Esophagus (tissue), 2 donors: ENCODE measurements at regions not wholly inside any gene's neighbourhood (a gene's known extent, or its start where the extent isn't known, plus 50 kb on each side); places are given as distances from the start of the nearest gene placed in this dataset.

Source experiments
- H3K27ac ChIP-seq, 2 donors: one replicate each; pipeline ENCODE4 v1.5.1; 2013; ENCODE audit warnings: low read depth in 2 of 2, mild to moderate bottlenecking in 2 of 2, inconsistent platforms in 1 of 2, low read length in 1 of 2, moderate library complexity in 1 of 2
- H3K27me3 ChIP-seq, 2 donors: one replicate each; pipeline ENCODE4 v1.6.1; 2013; ENCODE audit warnings: low read length in 2 of 2, control low read depth in 1 of 2, mild to moderate bottlenecking in 1 of 2; ENCODE audit not compliant: insufficient read depth in 2 of 2, control insufficient read depth in 1 of 2
- H3K36me3 ChIP-seq, 2 donors: one replicate each; pipeline ENCODE4 v1.6.1; 2013; ENCODE audit warnings: low read length in 1 of 2; ENCODE audit not compliant: control insufficient read depth in 2 of 2, insufficient read depth in 2 of 2
- H3K4me1 ChIP-seq, 2 donors: one replicate each; pipeline ENCODE4 v1.6.1; 2013; ENCODE audit warnings: low read length in 1 of 2; ENCODE audit not compliant: control insufficient read depth in 2 of 2, insufficient read depth in 2 of 2
- H3K4me3 ChIP-seq, 2 donors: one replicate each; pipeline ENCODE4 v1.5.1; 2013; ENCODE audit warnings: low read length in 2 of 2, mild to moderate bottlenecking in 2 of 2, low read depth in 1 of 2, moderate library complexity in 1 of 2
- H3K9me3 ChIP-seq, 2 donors: one replicate each; pipeline ENCODE4 v1.6.1; 2013; ENCODE audit warnings: mild to moderate bottlenecking in 2 of 2, low read depth in 1 of 2, low read length in 1 of 2, moderate library complexity in 1 of 2; ENCODE audit not compliant: control insufficient read depth in 2 of 2, insufficient read depth in 1 of 2
- WGBS, 2 donors: extraction: QIAGEN DNeasy Blood & Tissue Kit; methylation state at CpG; one replicate each; pipeline ENCODE4 v1.1.7; 2013; 5-methylcytosine and 5-hydroxymethylcytosine counted together
- donor health status: healthy with polysubstance abuse.
- donor health status: Bipolar disorder and iron deficiency.

DNA sequence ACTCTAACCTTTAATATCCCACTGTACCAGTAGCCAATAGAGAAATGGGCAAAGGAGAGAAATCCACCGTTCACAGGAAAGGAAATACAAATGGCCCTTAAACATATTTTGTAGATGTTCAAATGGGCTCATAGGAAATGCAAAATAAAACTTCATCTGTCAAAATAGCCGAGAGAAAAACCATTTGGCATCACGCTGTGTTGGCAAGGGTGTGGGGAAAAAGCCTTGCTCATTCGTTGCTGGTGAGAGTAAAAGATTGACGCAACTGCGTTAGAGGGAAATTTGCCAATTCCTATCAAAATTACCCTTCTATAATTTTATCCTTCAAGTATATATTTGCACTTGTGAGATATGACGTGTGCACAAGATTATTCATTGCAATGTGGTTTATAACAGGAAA lies 131.9 kb downstream of the EIF4E start:
- H3K27ac ChIP-seq = no peak overlapping the region
- no peak overlapping the region for H3K4me3 ChIP-seq
- no peaks in the 10 kb centered on the region for H3K9me3 ChIP-seq
- H3K4me1 ChIP-seq = peaks cover 2 to 4% of the 10 kb centered on the region in 2 donors
- H3K27me3 ChIP-seq = no peaks in the 10 kb centered on the region
- H3K36me3 ChIP-seq = no peaks in the 10 kb centered on the region
- 75 to 76% methylated on average over 7 of the region's 7 CpGs for WGBS, 2 donors

DNA sequence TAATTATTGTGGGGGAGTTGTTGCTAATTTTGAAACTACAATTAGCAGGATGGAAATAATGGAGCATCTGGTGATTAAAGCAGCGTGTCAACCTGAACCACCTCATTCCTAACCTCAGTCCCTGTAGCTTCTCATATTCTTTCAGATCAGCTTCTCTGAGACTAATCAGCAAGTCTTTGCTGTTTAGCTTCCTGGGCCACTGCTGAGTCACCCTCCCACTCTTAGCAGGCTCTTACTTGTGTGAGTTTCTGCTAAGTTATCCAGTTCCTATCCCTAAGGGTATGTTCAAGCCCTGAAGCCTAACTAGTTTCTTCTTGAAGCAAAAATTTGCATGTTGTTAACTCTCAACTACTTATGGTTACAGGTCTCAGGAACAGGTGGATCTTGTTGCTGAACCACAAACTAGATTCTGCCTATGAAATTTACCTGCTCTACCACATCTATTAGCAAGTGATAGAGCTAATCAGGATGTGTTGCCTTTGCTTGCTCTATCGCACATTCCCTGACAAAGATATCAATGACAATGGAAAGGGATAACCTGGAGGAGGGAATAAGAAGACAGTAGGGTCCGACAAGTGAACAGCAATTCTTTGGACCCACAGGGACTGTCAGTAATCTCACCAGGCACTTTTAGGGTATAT lies 134.2 kb downstream of the EIF4E start:
- H3K4me1 ChIP-seq = peaks cover 2 to 4% of the 10 kb centered on the region in 2 donors
- no peak overlapping the region for H3K4me3 ChIP-seq
- WGBS, 2 donors = 66 to 68% methylated on average over 3 of the region's 3 CpGs
- H3K36me3 ChIP-seq = no peaks in the 10 kb centered on the region
- H3K27me3 ChIP-seq = no peaks in the 10 kb centered on the region
- peak overlapping the region; percentile 68 to 78 for H3K27ac ChIP-seq
- H3K9me3 ChIP-seq = no peaks in the 10 kb centered on the region

DNA sequence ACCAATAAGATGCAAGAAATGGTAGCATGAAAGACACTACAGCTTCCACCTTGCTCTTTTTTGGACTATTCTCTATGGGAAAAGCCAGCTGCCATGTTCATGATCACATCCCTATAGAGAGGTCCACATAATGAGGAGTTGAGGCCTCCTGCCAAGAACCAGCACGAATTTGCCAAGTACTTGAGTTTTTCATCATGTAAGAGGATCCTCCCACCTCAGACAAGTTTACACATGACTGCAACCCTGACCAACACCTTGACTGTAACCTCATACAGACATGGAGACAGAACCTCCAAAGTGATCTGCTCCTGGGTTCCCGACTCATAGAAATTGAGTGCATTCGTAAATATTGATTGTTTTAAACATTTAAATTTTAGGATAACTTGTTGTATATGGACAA lies 135.2 kb upstream of the TSPAN5 start:
- Histone ChIP-seq H3K27me3 (no peaks in the 10 kb centered on the region), H3K36me3 (no peaks in the 10 kb centered on the region), H3K27ac (peak overlapping the region in 1 of 2 donors; percentile 40), H3K4me3 (no peak overlapping the region), H3K4me1 (peaks cover 2 to 4% of the 10 kb centered on the region in 2 donors), H3K9me3 (no peaks in the 10 kb centered on the region)
- WGBS, 2 donors = 67 to 68% methylated on average over 3 of the region's 3 CpGs

DNA sequence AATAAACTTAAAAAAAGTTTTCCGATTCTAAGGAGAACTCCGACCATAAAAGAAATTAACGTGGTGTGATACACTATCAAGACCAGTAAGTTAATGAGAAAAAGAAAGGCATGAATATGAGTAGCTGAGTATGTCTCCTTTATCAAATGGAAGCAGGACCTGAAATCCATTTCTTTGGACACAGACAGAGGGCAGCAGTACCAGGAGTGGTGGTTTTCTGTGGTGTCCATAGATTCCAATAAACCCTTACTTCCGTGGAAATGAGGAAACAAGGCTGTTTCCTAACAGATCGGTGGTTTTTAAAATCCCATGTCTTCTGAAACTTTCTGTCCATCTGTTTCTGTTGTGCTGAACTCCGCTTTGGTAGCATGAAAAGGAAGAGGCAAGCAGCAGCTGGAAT lies 128.5 kb upstream of the TSPAN5 start:
- Histone ChIP-seq H3K27ac (no peak overlapping the region), H3K9me3 (no peaks in the 10 kb centered on the region), H3K36me3 (no peaks in the 10 kb centered on the region), H3K27me3 (no peaks in the 10 kb centered on the region), H3K4me3 (no peak overlapping the region), H3K4me1 (no peaks in the 10 kb centered on the region)
- 75 to 81% methylated on average over 6 of the region's 6 CpGs for WGBS, 2 donors

DNA sequence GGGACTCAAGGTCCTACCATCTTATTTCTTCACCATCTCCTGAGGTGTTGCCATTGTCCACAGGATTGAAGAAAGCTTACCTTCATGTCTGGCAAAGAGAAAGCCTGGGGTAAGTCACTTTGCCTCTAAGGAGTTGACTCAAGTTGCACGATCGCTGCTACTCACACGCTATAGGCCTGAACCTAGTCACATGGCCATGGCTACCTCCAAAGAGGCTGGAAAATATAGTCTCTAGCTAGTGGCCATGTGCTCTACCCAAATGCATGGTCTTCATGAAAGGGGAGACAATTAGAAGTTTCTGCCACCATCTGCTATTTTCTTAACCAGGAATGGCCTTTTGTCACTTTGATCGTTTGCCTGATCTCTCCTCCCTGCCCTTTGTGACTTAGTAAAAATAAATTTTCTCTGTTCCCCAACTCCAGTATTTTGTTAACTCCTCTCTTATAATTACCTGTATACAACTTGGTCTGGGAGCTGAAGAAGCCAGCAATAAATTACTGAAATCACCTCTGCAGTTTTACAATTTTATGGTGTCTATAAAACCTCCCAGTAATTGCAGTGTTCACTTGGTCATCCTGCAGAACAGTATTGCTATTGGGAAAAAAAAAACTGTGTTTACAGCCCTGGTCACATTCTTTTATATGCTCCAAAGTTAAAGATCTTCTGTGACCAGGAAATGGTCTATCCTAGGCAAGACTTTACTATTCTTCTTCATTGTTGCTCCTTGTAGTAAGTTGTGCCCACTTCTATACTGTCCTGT lies 126.7 kb upstream of the TSPAN5 start:
- no peak overlapping the region for H3K27ac ChIP-seq
- WGBS, 2 donors = 88 to 95% methylated on average over 4 of the region's 4 CpGs
- no peaks in the 10 kb centered on the region for H3K36me3 ChIP-seq

DNA sequence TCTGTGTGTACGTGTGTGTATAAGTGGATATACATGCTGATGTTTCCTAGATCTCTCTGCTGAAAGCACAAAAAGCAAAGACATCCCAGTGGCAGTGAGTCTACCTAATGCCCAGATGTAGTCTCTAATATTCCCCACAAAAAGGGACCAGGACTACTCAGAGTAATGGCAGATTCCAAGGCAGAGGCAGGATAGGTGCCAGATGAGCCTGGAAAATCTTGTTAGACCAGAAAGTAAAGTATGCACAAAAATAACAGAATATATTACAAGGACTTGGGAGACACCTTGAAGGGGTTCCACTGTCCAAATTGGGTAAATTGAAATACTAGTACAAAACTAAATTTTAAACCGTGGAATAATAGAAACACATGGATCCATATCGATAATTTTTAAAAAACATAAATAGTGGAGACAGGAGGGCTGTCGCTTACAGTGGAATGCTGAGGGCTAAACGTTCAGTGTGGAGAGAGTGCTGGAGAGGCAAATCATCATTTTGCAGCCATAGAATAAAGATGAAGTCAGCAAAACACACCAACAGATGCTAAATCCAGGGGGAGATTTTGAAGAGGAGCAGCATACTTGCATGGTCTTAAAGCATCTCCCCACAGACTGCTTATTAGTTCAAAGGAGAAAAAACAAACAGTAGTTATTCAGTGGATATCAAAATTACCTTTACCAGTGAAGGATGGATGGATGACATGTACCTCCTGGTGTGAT lies 123.4 kb upstream of the TSPAN5 start:
- no peak overlapping the region for H3K4me3 ChIP-seq
- H3K27ac ChIP-seq = no peak overlapping the region
- H3K4me1 ChIP-seq = peaks cover 0 to 9% of the 10 kb centered on the region in 2 donors
- H3K27me3 ChIP-seq = no peaks in the 10 kb centered on the region
- H3K9me3 ChIP-seq = no peaks in the 10 kb centered on the region
- no peaks in the 10 kb centered on the region for H3K36me3 ChIP-seq
- WGBS, 2 donors = 61 to 72% methylated on average over 5 of the region's 5 CpGs

More for the DNA sequence above, 126.7 kb upstream of the TSPAN5 start:
- H3K4me3 ChIP-seq = no peak overlapping the region
- H3K9me3 ChIP-seq = no peaks in the 10 kb centered on the region
- no peaks in the 10 kb centered on the region for H3K4me1 ChIP-seq
- no peaks in the 10 kb centered on the region for H3K27me3 ChIP-seq

DNA sequence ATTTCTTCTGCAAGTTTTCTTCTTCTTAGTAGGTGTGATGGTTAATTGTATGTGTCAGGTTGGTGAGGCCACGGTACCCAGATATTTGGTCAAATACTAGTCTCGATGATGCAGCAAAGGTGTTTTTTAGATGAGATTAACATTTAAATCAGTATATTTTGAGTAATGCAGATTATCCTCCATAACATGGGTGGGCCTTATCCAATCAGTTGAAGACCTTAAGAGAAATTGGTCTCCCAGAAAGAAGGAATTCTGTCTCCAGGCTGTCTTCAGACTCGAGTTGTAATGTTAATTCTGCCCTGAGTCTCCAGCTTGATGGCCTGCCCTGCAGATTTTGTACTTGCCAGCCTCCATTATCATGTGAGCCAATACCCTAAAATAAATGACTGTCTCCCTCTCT lies 122.5 kb upstream of the TSPAN5 start:
- WGBS, 2 donors = 76 to 83% methylated on average over 3 of the region's 3 CpGs
- Histone ChIP-seq H3K9me3 (no peaks in the 10 kb centered on the region), H3K4me1 (peaks cover 0 to 9% of the 10 kb centered on the region in 2 donors), H3K27ac (no peak overlapping the region), H3K27me3 (no peaks in the 10 kb centered on the region), H3K4me3 (no peak overlapping the region), H3K36me3 (no peaks in the 10 kb centered on the region)

DNA sequence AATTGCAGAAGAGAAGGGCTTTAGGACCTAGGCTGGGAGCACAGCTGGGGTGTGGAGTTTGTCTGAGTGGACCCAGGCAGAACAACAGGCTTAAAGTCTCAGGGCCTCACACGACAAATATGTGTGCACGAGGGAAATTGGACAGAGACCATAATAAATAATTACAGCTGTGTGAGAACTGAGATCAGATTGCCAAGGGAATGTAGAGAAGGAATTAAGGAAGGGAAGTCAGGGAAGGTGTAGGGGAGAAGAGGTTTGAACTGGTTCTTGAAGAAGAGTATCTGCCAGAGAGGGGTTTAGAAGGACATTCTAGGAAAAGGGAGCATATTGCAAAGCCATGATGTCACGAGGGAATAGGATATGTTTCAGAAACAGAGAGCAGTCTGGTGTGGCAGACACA lies 120.7 kb upstream of the TSPAN5 start:
- 48 to 57% methylated on average over 3 of the region's 3 CpGs for WGBS, 2 donors
- H3K36me3 ChIP-seq = no peaks in the 10 kb centered on the region
- peak overlapping the region in 1 of 2 donors; percentile 67 for H3K27ac ChIP-seq

DNA sequence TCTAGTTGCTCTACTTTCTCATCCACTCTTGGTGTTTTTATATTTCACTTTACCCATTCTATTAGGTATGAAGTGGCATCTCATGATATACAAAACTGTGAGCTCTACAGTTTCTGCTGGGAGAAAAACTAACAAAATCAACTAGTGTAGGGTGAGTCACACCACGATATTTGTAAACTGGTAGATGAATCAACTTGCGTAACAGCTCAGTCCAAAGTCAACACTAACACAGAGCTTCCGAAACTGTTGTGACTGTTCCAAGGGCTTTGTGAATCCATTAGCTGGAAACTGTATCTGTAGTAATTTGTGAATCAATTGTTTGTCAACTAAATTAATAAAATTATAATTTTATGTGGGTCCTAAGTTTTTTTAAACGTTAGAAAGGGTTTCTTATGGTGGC lies 119.8 kb upstream of the TSPAN5 start:
- H3K27me3 ChIP-seq = no peaks in the 10 kb centered on the region
- peak overlapping the region; percentile 65 to 89 for H3K27ac ChIP-seq
- no peaks in the 10 kb centered on the region for H3K36me3 ChIP-seq
- H3K4me3 ChIP-seq = no peak overlapping the region
- no peaks in the 10 kb centered on the region for H3K9me3 ChIP-seq
- H3K4me1 ChIP-seq = peaks cover 0 to 13% of the 10 kb centered on the region in 2 donors
- 48% methylated on average over 4 of the region's 4 CpGs for WGBS, 2 donors

More for the DNA sequence above, 120.7 kb upstream of the TSPAN5 start:
- Histone ChIP-seq H3K9me3 (no peaks in the 10 kb centered on the region), H3K27me3 (no peaks in the 10 kb centered on the region), H3K4me3 (no peak overlapping the region), H3K4me1 (peaks cover 0 to 9% of the 10 kb centered on the region in 2 donors)
